GM12878 (cell line): ENCODE measurements at regions not wholly inside any gene's neighbourhood (a gene's known extent, or its start where the extent isn't known, plus 50 kb on each side); places are given as distances from the start of the nearest gene placed in this dataset.

Experiments used
- ATAC-seq: fragments of 200-7000 bp; cut with Tn5 transposase; 3 replicates; pipeline ENCODE4 v1.9.1; 2020; ENCODE audit warnings: mild to moderate bottlenecking, moderate library complexity
- BruUV-seq: library from RNA; stranded (reverse); fragments of 400-500 nt; replicated peaks from 2 replicates; lab custom pipeline; 2021; lab: Mats Ljungman, UMichigan
- CTCF ChIA-PET: fragments of 300-600 bp; sonication (Branson Sonifier 250); formaldehyde crosslinking; extraction: SDS; loops from one replicate; lab custom pipeline; 2021; ENCODE audit warnings: inconsistent platforms; lab: Yijun Ruan, JAX
- POLR2A ChIA-PET: fragments of 350-600 bp; formaldehyde crosslinking; extraction: SDS; loops from one replicate; lab custom pipeline; 2021; ENCODE audit warnings: inconsistent platforms; lab: Charles Lee
- RAD21 ChIA-PET: fragments of 300-600 bp; sonication (Branson Sonifier 250); formaldehyde crosslinking; loops from one replicate; lab custom pipeline; 2023; ENCODE audit warnings: antibody characterized with exemption; ENCODE audit not compliant: unreplicated experiment; lab: Charles Lee
- SMC1A ChIA-PET: fragments of 300-600 bp; sonication (Branson Sonifier 250); formaldehyde crosslinking; loops from one replicate; lab custom pipeline; 2023; ENCODE audit not compliant: unreplicated experiment, uncharacterized antibody; lab: Charles Lee
- DNase-seq: peaks from one replicate; pipeline ENCODE4 v3.0.0-alpha.2; 2011; ENCODE audit warnings: low read depth, low spot score
- FAIRE-seq: peaks from 3 replicates; lab custom pipeline; 2011; peaks lifted over from hg19 to GRCh38; lab: Jason Lieb, UNC
- H2AFZ ChIP-seq: 2 replicates; pipeline ENCODE4 v1.6.0; 2011; ENCODE audit warnings: low read depth, low read length, control low read depth; ENCODE audit not compliant: control insufficient read depth
- H3K27ac ChIP-seq: 2 replicates; pipeline ENCODE4 v1.5.1; 2011; ENCODE audit warnings: control low read depth; ENCODE audit not compliant: control insufficient read depth, insufficient read depth
- H3K27me3 ChIP-seq, 2 experiments: replicated peaks in 1 of 2; 2 replicates each; pipeline versions ENCODE4 v1.6.0 to v1.6.1; 2011; ENCODE audit warnings: low read length in 1 of 2; ENCODE audit not compliant: control insufficient read depth in 2 of 2, insufficient read depth in 2 of 2
- H3K36me3 ChIP-seq, 2 experiments: 2 replicates each; pipeline ENCODE4 v1.5.1; 2011; ENCODE audit warnings: low read length in 1 of 2; ENCODE audit not compliant: control insufficient read depth in 2 of 2, insufficient read depth in 2 of 2
- H3K4me1 ChIP-seq: 2 replicates; pipeline ENCODE4 v1.6.1; 2011; ENCODE audit warnings: mild to moderate bottlenecking, low read length, moderate library complexity, mixed read lengths; ENCODE audit not compliant: control insufficient read depth, insufficient read depth
- H3K4me2 ChIP-seq: 2 replicates; pipeline ENCODE4 v1.6.0; 2011; ENCODE audit warnings: control low read depth; ENCODE audit not compliant: control insufficient read depth, insufficient read depth
- H3K4me3 ChIP-seq: fragments of 200-600 bp; sonication (generic); 2 replicates; pipeline ENCODE4 v1.5.1; 2016
- H3K79me2 ChIP-seq: 2 replicates; pipeline ENCODE4 v1.6.0; 2011; ENCODE audit warnings: low read length; ENCODE audit not compliant: control insufficient read depth, insufficient read depth
- H3K9ac ChIP-seq: 2 replicates; pipeline ENCODE4 v1.8.0; 2011; ENCODE audit warnings: low read length, control low read depth, mixed read lengths; ENCODE audit not compliant: control insufficient read depth, insufficient read depth
- H3K9me3 ChIP-seq: replicated peaks from 3 replicates; pipeline ENCODE4 v1.5.1; 2011; ENCODE audit warnings: mild to moderate bottlenecking, low read length; ENCODE audit not compliant: control insufficient read depth, insufficient read depth
- H4K20me1 ChIP-seq: 2 replicates; pipeline ENCODE4 v1.6.0; 2011; ENCODE audit not compliant: control insufficient read depth, insufficient read depth
- BHLHE40 ChIP-seq, 2 experiments: fragments of 450-650 bp in 1 of 2; IDR thresholded peaks; 2 replicates each; pipeline ENCODE4 v1.6.1; 2011 to 2017; ENCODE audit warnings: low read depth in 2 of 2, borderline replicate concordance in 1 of 2, improper control_type of control experiment in 1 of 2, low read length in 1 of 2, mild to moderate bottlenecking in 1 of 2
- CBX3 ChIP-seq: fragments of 200-600 bp; sonication (generic); IDR thresholded peaks from 2 replicates; pipeline ENCODE4 v1.6.1; 2016; ENCODE audit warnings: low read depth, borderline replicate concordance
- CHD4 ChIP-seq: fragments of 200-600 bp; sonication (generic); IDR thresholded peaks from 2 replicates; pipeline ENCODE4 v1.6.1; 2016; ENCODE audit warnings: mild to moderate bottlenecking
- ELK1 ChIP-seq: IDR thresholded peaks from 2 replicates; pipeline ENCODE4 v1.6.1; 2012; ENCODE audit warnings: low read depth, low read length, improper control_type of control experiment
- FOXK2 ChIP-seq: fragments of 450-650 bp; IDR thresholded peaks from 2 replicates; pipeline ENCODE4 v1.6.1; 2017; ENCODE audit warnings: mild to moderate bottlenecking, moderate library complexity
- FOXM1 ChIP-seq: IDR thresholded peaks from 2 replicates; pipeline ENCODE4 v1.6.1; 2012; ENCODE audit warnings: low read depth, mild to moderate bottlenecking, inconsistent platforms, low read length, moderate library complexity
- LARP7 ChIP-seq: fragments of 450-650 bp; IDR thresholded peaks from 2 replicates; pipeline ENCODE4 v1.6.1; 2017; ENCODE audit warnings: mild to moderate bottlenecking
- MTA2 ChIP-seq: fragments of 450-650 bp; IDR thresholded peaks from 2 replicates; pipeline ENCODE4 v1.6.1; 2016; ENCODE audit warnings: low read depth, mild to moderate bottlenecking, moderate library complexity
- MXI1 ChIP-seq: fragments of 150-350 bp; IDR thresholded peaks from 2 replicates; pipeline ENCODE4 v1.6.1; 2011; ENCODE audit warnings: low read depth, mild to moderate bottlenecking, inconsistent platforms, low read length, improper control_type of control experiment
- NFYA ChIP-seq: IDR thresholded peaks from 2 replicates; pipeline ENCODE4 v1.6.1; 2011; ENCODE audit warnings: low read depth, mild to moderate bottlenecking, low read length, improper control_type of control experiment, borderline replicate concordance
- NFYB ChIP-seq: IDR thresholded peaks from 2 replicates; pipeline ENCODE4 v1.6.1; 2011; ENCODE audit warnings: low read depth, mild to moderate bottlenecking, low read length, improper control_type of control experiment, moderate library complexity; ENCODE audit not compliant: insufficient read depth
- RAD51 ChIP-seq: fragments of 450-650 bp; IDR thresholded peaks from 2 replicates; pipeline ENCODE4 v1.6.1; 2016; ENCODE audit warnings: moderate library complexity, mild to moderate bottlenecking, inconsistent platforms
- RELA ChIP-seq: fragments of 450-650 bp; IDR thresholded peaks from 2 replicates; pipeline ENCODE4 v1.8.0; 2014; ENCODE audit warnings: borderline replicate concordance; ENCODE audit not compliant: partially characterized antibody
- SMAD1 ChIP-seq: fragments of 450-650 bp; IDR thresholded peaks from 2 replicates; pipeline ENCODE4 v1.6.1; 2018; ENCODE audit warnings: mild to moderate bottlenecking, low read depth; ENCODE audit not compliant: partially characterized antibody
- TBL1XR1 ChIP-seq: IDR thresholded peaks from 2 replicates; pipeline ENCODE4 v1.6.1; 2012; ENCODE audit warnings: low read depth, low read length, improper control_type of control experiment
- TCF7 ChIP-seq: IDR thresholded peaks from 2 replicates; pipeline ENCODE4 v1.6.1; 2014; ENCODE audit warnings: antibody characterized with exemption, borderline replicate concordance
- USF2 ChIP-seq: IDR thresholded peaks from 2 replicates; pipeline ENCODE4 v1.6.1; 2011; ENCODE audit warnings: low read depth, low read length, improper control_type of control experiment, borderline replicate concordance
- ZBED1 ChIP-seq: IDR thresholded peaks from 2 replicates; pipeline ENCODE4 v1.6.1; 2016; ENCODE audit warnings: borderline replicate concordance
- WGBS: methylation state at CpG from one replicate; pipeline ENCODE4 v1.1.6; 2016; ENCODE audit warnings: low lambda C conversion rate; ENCODE audit not compliant: insufficient replicate concordance, insufficient coverage; ENCODE audit errors: missing lambda C conversion rate; 5-methylcytosine and 5-hydroxymethylcytosine counted together
- in situ Hi-C: fragments of 300-500 bp; cut with MboI; formaldehyde crosslinking; loops from 9 replicates; pipeline ENCODE4 v1.14.3; 2018; ENCODE audit warnings: mixed read lengths
- intact Hi-C: fragments of 100-400 bp; cut with micrococcal nuclease; formaldehyde crosslinking; loops from one replicate; pipeline ENCODE4 v1.14.2; 2022; ENCODE audit not compliant: unreplicated experiment

- SMC1A ChIA-PET, result no interaction called here
- ATAC-seq (no peak), DNase-seq (no peak), FAIRE-seq (no peak)
- no peaks in the 10 kb centered on the region for H3K79me2 ChIP-seq
- RAD21 ChIA-PET, result no interaction called here
- CTCF ChIA-PET, result no interaction called here
- H3K27ac ChIP-seq, result no peak overlapping the region
- no peak overlapping the region for H2AFZ ChIP-seq
- POLR2A ChIA-PET, result no interaction called here
- no peak overlapping the region for H3K4me2 ChIP-seq
- no peak overlapping the region for H3K4me3 ChIP-seq
- H3K9ac ChIP-seq, result no peak overlapping the region
- no peaks in the 10 kb centered on the region for H4K20me1 ChIP-seq
- no peaks in the 10 kb centered on the region for H3K27me3 ChIP-seq
- no peak for TF ChIP-seq SMAD1
- TF ChIP-seq FOXM1, result no peak
- no peak for TF ChIP-seq TCF7
- TF ChIP-seq MXI1, result no peak
- no peak for TF ChIP-seq CHD4
- TF ChIP-seq LARP7, result no peak
- TF ChIP-seq MTA2, result no peak
- no peak for TF ChIP-seq TBL1XR1
- TF ChIP-seq ELK1, result no peak
- TF ChIP-seq RAD51, result no peak
- TF ChIP-seq BHLHE40 (IDR thresholded peaks at IDR 0.05; ENCODE audit: borderline replicate concordance in 1 of 2, low read depth in 2 of 2, low read length in 1 of 2), result no peak
- no peak for TF ChIP-seq ZBED1
- no peak for TF ChIP-seq FOXK2
- TF ChIP-seq RELA, result no peak
- no peak for TF ChIP-seq USF2
- no peak for TF ChIP-seq NFYB
- TF ChIP-seq CBX3, result no peak
- TF ChIP-seq NFYA, result no peak
- 0% methylated on average over 2 of the region's 2 CpGs for WGBS
- BruUV-seq, result no TSS peak
- H3K4me1 ChIP-seq, result no peaks in the 10 kb centered on the region
- intact Hi-C loops (no loop called here), in situ Hi-C loops (no loop called here)
- no peaks in the 10 kb centered on the region for H3K36me3 ChIP-seq
- no peaks in the 10 kb centered on the region for H3K9me3 ChIP-seq
Observed at GRCh38 chr17:65346166-65346565, 209.0 kb downstream of the RGS9 start.
